ENCODE measurements at regions not wholly inside any gene's neighbourhood (a gene's known extent, or its start where the extent isn't known, plus 50 kb on each side); places are given as distances from the start of the nearest gene placed in this dataset.
"Not testable (repeated sequence)": the region's sequence is repeated elsewhere in the genome, so short reads cannot be mapped to it uniquely, and the experiment has no call there.

- no peak overlapping the region for H3K27ac Mint-ChIP-seq
- intact Hi-C loops (cut with micrococcal nuclease) = no loop called here
- POLR2A ChIA-PET = no interaction called here
These were observed 232.2 kb downstream of the INSC start for GRCh38 chr11:15346907-15347306.

GRCh38 chr11:15347969-15348734, 233.4 kb downstream of the INSC start:
- ChIA-PET CTCF (no interaction called here), POLR2A (no interaction called here)
- H3K27ac Mint-ChIP-seq = no peak overlapping the region

More at GRCh38 chr11:15346907-15347306, 232.2 kb downstream of the INSC start:
- H3K4me3 Mint-ChIP-seq = no peak overlapping the region
- CTCF ChIA-PET = no interaction called here
- no peak for DNase-seq
- no peaks in the 10 kb centered on the region for H3K36me3 Mint-ChIP-seq
- H3K4me1 Mint-ChIP-seq (ENCODE audit: low read depth) = no peaks in the 10 kb centered on the region
- H3K9me3 Mint-ChIP-seq = no peaks in the 10 kb centered on the region
- no peaks in the 10 kb centered on the region for H3K27me3 Mint-ChIP-seq

DNA sequence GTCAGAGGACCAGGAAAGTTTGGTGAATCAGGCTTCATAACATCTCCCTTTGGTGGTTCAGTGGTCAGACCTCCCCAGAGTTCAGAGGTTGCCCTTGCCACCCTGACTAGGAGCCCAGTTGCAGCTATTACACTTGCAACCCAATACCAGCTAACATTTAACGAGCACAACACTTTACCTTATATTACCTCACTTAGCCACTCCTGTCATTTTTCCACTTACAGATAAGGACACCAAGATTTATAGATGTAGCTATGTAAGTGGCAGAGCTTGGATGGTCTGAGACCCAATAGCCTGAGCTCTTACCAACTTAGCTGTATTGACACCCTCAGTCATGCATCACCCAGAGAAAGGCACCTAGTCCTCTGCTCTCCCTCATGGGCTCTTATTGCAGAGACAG, 234.7 kb downstream of the INSC start:
- Mint-ChIP-seq H3K36me3 (no peaks in the 10 kb centered on the region), H3K27me3 (no peaks in the 10 kb centered on the region), H3K27ac (no peak overlapping the region), H3K9me3 (no peaks in the 10 kb centered on the region), H3K4me1 (ENCODE audit: low read depth) (no peaks in the 10 kb centered on the region), H3K4me3 (no peak overlapping the region)
- intact Hi-C loops (cut with micrococcal nuclease) = no loop called here
- POLR2A ChIA-PET = no interaction called here
- CTCF ChIA-PET = no interaction called here
- no peak for DNase-seq

More at GRCh38 chr11:15347969-15348734, 233.4 kb downstream of the INSC start:
- no peaks in the 10 kb centered on the region for H3K9me3 Mint-ChIP-seq
- no peaks in the 10 kb centered on the region for H3K27me3 Mint-ChIP-seq
- intact Hi-C loops (cut with micrococcal nuclease) = no loop called here
- no peaks in the 10 kb centered on the region for H3K4me1 Mint-ChIP-seq (ENCODE audit: low read depth)
- no peak for DNase-seq
- H3K36me3 Mint-ChIP-seq = no peaks in the 10 kb centered on the region
- no peak overlapping the region for H3K4me3 Mint-ChIP-seq

DNA sequence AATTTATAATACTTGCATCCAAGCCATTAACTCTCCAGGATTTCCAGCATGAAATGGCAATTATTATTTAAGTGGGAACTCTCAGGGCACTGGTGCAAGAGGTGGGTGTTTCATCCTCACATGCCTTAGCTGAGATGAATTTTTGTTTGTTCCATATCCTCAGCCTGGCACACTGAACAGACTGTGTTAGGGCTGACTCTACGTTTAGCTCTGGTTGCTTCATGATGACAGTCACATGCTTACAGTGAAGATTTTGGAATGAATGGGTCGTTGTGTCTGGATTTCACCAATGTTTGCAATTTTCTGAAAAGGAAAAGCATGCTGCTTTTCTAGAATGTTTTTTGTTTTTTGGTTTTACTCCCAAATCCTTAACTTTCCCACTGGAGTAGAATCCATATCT, 246.6 kb downstream of the INSC start:
- no peaks in the 10 kb centered on the region for H3K27me3 Mint-ChIP-seq
- no peak overlapping the region for H3K4me3 Mint-ChIP-seq
- intact Hi-C loops (cut with micrococcal nuclease) = no loop called here
- ChIA-PET CTCF (no interaction called here), POLR2A (no interaction called here)
- no peaks in the 10 kb centered on the region for H3K9me3 Mint-ChIP-seq
- H3K4me1 Mint-ChIP-seq (ENCODE audit: low read depth) = no peaks in the 10 kb centered on the region
- H3K27ac Mint-ChIP-seq = no peak overlapping the region
- no peaks in the 10 kb centered on the region for H3K36me3 Mint-ChIP-seq
- DNase-seq = no peak

DNA sequence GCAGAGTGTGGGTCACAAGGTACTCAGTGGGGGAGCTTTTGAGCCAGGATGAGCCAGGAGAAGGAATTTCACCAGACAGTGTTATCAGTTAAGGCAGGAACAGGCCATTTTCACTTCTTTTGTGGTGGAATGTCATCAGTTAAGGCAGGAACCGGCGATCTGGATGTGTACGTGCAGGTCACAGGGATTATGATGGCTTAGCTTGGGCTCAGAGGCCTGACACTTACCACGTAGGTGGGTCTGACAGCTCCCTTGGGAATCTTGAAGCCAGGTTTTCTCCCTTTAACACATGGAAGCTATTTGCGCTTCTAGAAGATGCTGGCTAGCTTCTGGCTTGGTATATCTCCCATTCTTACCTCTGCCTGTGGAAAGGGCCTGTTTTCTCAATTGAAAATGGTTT, 250.6 kb downstream of the INSC start:
- H3K4me1 Mint-ChIP-seq (ENCODE audit: low read depth); POLR2A ChIA-PET; H3K9me3 Mint-ChIP-seq; intact Hi-C loops (cut with micrococcal nuclease); H3K4me3 Mint-ChIP-seq; H3K27ac Mint-ChIP-seq; H3K27me3 Mint-ChIP-seq; H3K36me3 Mint-ChIP-seq; DNase-seq: not testable (repeated sequence)
- CTCF ChIA-PET = interaction anchor here (0.6 kb wide), 1 partner anchor 357 kb away, joined by 5 read pairs; no protein-coding TSS in a partner anchor

DNA sequence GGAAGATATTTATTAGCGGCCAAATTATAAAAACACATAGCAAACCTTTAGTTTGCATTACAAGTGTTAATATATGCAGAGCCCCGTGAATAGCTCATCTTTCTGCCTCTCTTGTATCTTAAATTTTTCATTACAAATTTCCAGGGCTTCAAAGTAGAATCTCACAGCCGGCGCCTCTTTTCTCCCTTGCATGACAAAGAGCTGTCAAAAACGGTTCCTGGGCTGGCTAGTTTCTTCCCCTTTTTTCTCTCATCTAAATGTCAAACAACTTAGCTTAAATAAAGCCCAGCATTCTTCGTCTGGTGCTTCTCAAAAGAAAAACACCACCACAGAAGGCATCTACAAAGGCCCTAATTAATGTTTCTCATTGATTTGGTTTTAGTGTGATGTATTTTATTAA, 253.0 kb downstream of the INSC start:
- Mint-ChIP-seq H3K4me1 (ENCODE audit: low read depth) (no peaks in the 10 kb centered on the region), H3K27ac (no peak overlapping the region), H3K4me3 (no peak overlapping the region), H3K36me3 (no peaks in the 10 kb centered on the region), H3K9me3 (no peaks in the 10 kb centered on the region), H3K27me3 (no peaks in the 10 kb centered on the region)
- no peak for DNase-seq
- ChIA-PET CTCF (no interaction called here), POLR2A (interaction anchor here (0.6 kb wide), 1 partner anchor 145 kb away, joined by 3 read pairs; no protein-coding TSS in a partner anchor)
- intact Hi-C loops (cut with micrococcal nuclease) = no loop called here

DNA sequence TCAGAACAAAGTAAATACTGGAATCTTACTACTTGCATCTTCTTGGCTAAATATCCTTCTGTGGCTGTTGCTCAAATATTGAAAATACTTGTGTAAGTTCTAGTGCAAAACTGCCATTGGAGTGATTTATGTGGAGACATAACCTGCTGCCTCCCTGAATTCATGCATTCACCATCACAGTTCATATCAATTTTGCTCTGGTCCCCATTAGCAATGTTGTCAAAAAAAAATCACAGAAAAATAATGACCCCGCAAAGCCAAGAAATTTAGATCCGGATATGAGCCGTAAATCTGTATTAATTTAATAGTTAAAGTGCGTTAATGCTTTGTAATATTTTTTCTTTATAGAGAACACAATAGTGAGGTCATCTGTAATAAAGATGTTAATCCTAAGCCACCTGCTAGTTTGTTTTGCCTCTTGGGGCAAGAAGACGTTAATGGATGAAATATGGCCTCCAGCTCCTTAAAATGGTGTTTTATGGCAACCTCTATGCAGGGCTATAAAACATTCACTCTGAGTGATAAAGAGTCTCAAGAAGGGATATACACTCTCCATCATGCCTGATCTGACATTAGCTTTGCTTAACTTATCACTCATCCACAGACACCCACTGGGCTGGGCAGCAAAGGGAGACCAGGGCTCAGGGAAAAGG, 255.9 kb downstream of the INSC start:
- Mint-ChIP-seq H3K27ac (no peak overlapping the region), H3K36me3 (no peaks in the 10 kb centered on the region), H3K9me3 (no peaks in the 10 kb centered on the region), H3K4me3 (no peak overlapping the region), H3K27me3 (no peaks in the 10 kb centered on the region), H3K4me1 (ENCODE audit: low read depth) (no peaks in the 10 kb centered on the region)
- CTCF ChIA-PET = no interaction called here
- intact Hi-C loops (cut with micrococcal nuclease) = no loop called here
- no peak for DNase-seq
- POLR2A ChIA-PET = no interaction called here

DNA sequence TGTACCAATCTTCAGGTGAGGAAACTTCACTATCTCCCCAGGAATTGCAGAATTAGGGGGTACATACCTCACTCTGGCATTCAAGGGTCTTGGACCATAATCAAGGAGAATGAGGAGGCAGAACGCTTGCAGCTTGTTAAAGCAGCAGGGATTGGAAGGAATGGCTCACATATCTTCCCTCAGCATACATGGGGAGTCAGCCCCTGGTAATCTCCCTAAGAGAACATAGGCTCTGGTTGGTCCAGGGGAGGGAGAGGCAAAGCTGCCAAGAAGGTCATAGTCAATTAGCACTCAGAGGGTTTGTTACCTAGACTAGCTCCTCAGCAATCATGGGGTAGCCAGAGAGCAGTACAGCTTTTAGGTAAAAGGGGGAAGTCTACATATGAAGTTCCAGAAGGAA, 256.8 kb downstream of the INSC start:
- CTCF ChIA-PET = no interaction called here
- Mint-ChIP-seq H3K36me3 (no peaks in the 10 kb centered on the region), H3K4me3 (no peak overlapping the region), H3K9me3 (no peaks in the 10 kb centered on the region), H3K27ac (no peak overlapping the region), H3K27me3 (no peaks in the 10 kb centered on the region), H3K4me1 (ENCODE audit: low read depth) (no peaks in the 10 kb centered on the region)
- POLR2A ChIA-PET = no interaction called here
- DNase-seq = no peak
- intact Hi-C loops (cut with micrococcal nuclease) = no loop called here

- Mint-ChIP-seq H3K36me3 (no peaks in the 10 kb centered on the region), H3K27ac (no peak overlapping the region), H3K4me1 (ENCODE audit: low read depth) (no peaks in the 10 kb centered on the region), H3K27me3 (no peaks in the 10 kb centered on the region), H3K9me3 (no peaks in the 10 kb centered on the region), H3K4me3 (no peak overlapping the region)
- intact Hi-C loops (cut with micrococcal nuclease) = no loop called here
- ChIA-PET CTCF (no interaction called here), POLR2A (no interaction called here)
- no peak for DNase-seq
These were observed 259.7 kb downstream of the INSC start for GRCh38 chr11:15374418-15374817.

DNA sequence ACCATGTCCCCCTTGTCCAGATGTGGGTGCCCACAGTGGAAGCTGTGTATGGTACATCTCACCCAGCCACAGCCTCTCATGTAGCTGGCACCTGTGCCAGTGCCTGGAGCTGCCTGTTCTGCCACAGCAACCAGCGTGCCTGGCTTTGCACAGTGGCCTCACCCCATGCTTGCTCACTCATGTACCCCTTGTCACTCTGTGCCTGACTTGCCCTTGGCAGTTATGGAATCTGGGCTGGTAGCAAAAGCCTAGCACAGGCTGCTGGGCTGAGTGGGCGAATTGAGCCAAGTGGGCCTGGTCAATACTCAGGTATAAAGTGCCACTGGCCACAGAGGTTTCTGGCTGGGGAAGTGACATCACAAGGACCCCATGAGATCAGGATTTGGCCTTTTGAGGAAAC, 264.2 kb downstream of the INSC start:
- ChIA-PET CTCF (no interaction called here), POLR2A (no interaction called here)
- Mint-ChIP-seq H3K4me3 (no peak overlapping the region), H3K4me1 (ENCODE audit: low read depth) (no peaks in the 10 kb centered on the region), H3K27ac (no peak overlapping the region), H3K36me3 (no peaks in the 10 kb centered on the region), H3K9me3 (no peaks in the 10 kb centered on the region), H3K27me3 (no peaks in the 10 kb centered on the region)
- DNase-seq = no peak
- intact Hi-C loops (cut with micrococcal nuclease) = no loop called here

- POLR2A ChIA-PET = no interaction called here
- CTCF ChIA-PET = no interaction called here
- H3K36me3 Mint-ChIP-seq = no peaks in the 10 kb centered on the region
- no peaks in the 10 kb centered on the region for H3K9me3 Mint-ChIP-seq
- H3K4me3 Mint-ChIP-seq = no peak overlapping the region
- H3K27ac Mint-ChIP-seq = no peak overlapping the region
- H3K27me3 Mint-ChIP-seq = no peaks in the 10 kb centered on the region
- intact Hi-C loops (cut with micrococcal nuclease) = no loop called here
- no peaks in the 10 kb centered on the region for H3K4me1 Mint-ChIP-seq (ENCODE audit: low read depth)
- DNase-seq = no peak
These were observed 264.8 kb downstream of the INSC start for GRCh38 chr11:15379483-15379882.

DNA sequence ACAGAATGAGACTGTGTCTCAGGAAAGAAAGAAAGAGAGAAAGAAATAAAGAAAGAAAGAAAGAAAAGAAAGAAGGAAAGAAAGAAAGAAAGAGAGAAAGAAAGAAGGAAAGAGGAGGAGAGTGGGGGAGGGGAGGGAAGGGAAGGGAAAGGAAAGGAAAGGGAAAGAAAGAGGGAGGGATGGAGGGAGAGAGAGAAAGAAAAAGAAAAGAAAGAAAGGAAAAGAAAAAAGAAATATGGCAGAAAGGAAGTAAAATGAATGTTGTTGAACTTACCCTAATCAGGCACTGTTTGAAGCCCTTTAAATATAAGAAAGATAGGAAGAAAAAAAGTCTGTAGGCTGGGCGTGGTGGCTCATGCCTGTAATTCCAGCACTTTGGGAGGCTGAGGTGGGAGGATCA, 276.1 kb downstream of the INSC start:
- DNase-seq = no peak
- H3K36me3 Mint-ChIP-seq = no peaks in the 10 kb centered on the region
- ChIA-PET CTCF (no interaction called here), POLR2A (interaction anchor here (0.7 kb wide), 1 partner anchor 252 kb away, joined by 3 read pairs; no protein-coding TSS in a partner anchor)
- no peaks in the 10 kb centered on the region for H3K27me3 Mint-ChIP-seq
- no peak overlapping the region for H3K27ac Mint-ChIP-seq
- H3K4me3 Mint-ChIP-seq = no peak overlapping the region
- no peaks in the 10 kb centered on the region for H3K4me1 Mint-ChIP-seq (ENCODE audit: low read depth)
- peaks cover 7% of the 10 kb centered on the region for H3K9me3 Mint-ChIP-seq
- intact Hi-C loops (cut with micrococcal nuclease) = no loop called here

DNA sequence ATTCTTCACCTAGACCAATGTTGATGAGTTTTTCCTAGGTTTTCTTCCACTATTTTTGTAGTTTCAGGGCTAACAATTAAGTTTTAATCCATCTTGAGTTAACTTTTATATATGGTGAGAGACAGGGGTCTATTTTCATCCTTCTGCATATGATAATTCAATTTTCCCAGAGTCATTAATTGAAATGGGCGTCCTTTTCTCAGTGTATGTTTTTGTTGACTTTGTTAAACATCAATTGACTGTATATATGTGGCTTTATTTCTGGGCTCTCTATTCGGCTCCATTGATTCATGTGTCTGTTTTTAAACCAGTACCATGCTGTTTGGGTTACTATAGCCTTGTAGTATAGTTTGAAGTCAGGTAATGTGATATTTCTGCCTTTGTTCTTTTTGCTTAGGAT, 282.1 kb downstream of the INSC start:
- Mint-ChIP-seq H3K4me3 (no peak overlapping the region), H3K4me1 (ENCODE audit: low read depth) (no peaks in the 10 kb centered on the region), H3K27ac (no peak overlapping the region), H3K36me3 (no peaks in the 10 kb centered on the region), H3K27me3 (no peaks in the 10 kb centered on the region), H3K9me3 (peaks cover 32% of the 10 kb centered on the region)
- POLR2A ChIA-PET = no interaction called here
- CTCF ChIA-PET = no interaction called here
- DNase-seq = no peak
- intact Hi-C loops (cut with micrococcal nuclease) = no loop called here

All from activated CD4-positive, alpha-beta memory T cell treated with anti-CD3 and anti-CD28 coated beads for 36 hours (primary cell).